Muscle of back (tissue), 3 donors: ENCODE measurements at regions not wholly inside any gene's neighbourhood (a gene's known extent, or its start where the extent isn't known, plus 50 kb on each side); places are given as distances from the start of the nearest gene placed in this dataset.

Experiments
- DNase-seq, 3 donors: peaks; one replicate each; pipeline versions ENCODE4 v3.0.0 to v3.0.0-alpha.2; 2013

DNA sequence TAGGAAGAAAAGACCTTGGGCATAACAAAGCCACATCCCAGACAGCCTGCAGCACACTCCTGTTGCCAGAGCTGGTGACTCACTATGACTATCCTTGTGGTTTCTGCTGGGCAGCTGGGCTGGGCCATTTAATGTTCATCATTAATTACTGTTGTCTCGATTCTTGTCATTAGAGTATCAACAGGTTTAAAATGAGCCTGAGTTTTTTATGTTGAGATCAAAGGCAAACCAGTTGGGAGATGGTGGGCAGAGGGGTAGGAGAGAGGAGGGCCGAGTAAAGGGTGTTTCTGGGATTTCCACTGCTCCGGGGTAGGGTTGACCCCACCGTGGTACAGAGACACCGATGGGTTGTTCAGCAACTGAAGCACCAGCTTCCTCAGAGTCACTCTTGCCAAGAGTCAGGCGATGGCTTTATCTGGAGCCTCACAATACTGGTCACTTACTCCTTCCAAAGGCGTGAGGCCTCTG, 128.7 kb upstream of the LYZL1 start:
- DNase-seq, result peak in 1 of 3 donors; percentile 61

DNA sequence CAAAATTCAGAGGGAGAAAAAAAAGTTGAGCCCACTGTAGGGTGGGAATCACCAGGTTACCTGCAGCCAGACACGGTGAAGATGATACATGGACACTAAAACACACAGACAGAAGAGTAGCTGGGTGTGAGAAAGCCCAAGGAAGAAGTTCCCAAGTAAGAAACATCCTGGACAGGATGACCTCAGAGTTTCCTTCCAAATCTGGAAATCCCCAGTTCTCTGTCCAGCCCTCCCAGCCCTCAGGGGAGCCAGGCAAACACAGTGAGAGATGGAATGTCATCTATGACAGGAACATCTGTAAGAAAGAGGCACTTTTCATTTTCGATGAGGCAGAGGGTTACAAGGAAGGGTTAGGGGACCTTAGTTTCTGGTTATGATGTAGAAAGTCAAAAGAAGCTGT, 125.1 kb upstream of the LYZL1 start:
- peak in 2 of 3 donors; percentile 9 to 11 for DNase-seq

DNA sequence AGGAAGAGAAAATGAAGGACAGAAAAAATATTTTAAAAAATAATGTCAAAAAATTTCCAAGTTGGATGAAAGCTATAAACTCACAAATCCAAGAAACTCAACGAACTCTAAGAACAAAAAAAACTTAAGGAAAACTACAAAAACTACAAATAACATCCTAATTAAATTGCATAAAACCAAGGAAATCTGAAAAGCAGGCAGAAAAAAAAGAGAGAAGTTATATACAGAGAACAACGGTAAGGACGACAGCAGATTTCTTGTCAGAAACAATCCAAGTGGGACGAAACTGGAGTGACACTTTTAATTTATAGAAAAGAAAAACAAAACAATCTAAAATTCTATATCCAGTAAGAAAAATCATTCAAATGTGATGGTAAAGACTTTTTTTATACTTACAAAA, 122.2 kb upstream of the LYZL1 start:
- no peak for DNase-seq

DNA sequence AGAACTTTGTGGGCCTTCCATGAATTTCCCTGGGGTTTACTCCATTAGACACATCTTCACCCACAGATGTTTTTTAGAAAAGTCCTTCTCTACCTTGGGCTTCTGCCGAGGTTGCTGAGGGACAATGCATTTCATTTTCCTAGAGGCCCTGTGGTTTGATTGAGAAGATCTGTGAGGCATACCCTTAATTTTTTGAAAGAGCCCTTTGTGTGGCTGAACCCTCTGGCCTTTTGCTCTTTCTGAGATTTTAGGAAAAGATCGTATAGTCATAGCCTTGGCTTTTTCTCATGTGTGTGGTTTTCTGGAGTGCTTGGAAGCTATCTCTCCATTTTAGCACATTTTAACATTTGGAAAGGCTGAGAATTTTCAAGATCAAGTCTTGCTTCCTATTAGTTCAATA, 119.8 kb upstream of the LYZL1 start:
- DNase-seq, result no peak

DNA sequence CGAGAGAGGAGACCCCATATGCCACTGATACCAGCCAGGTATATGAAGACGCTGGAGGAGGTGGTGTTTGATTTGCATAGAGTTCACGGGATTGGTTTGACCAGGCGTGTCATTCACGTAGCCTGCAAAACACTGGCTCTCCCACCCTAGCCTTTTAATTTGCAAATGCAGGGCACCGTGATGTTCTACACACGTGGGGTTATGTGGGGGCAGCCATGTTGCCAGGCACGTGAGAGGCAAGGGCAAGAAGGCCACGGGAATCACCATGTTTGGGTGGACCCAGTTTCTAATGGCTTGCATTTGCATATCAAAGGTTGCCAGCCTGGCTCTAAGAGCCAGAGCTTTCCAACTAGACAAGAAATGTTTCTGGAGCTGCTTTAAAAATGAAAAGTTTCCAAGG, 117.2 kb upstream of the LYZL1 start:
- no peak for DNase-seq

DNA sequence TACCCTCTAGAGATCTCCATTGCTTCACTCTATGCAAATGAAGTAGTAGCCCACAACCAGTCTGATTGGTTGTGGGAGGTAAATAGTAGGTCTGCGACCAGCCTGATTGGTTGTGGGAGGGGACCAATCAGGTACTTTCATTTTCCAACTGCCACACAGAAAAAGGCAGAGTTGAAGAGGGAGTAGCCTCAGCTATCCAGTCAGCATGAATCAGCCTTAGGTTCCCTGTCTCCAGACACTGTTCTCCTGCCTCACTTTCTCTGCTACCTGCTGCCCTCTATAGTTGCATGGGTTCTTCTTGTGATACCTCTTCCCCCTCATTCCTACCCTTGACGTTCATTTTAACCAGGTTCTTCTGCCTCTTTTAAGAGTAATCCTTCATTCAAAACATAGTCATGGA, 114.5 kb upstream of the LYZL1 start:
- no peak for DNase-seq

DNA sequence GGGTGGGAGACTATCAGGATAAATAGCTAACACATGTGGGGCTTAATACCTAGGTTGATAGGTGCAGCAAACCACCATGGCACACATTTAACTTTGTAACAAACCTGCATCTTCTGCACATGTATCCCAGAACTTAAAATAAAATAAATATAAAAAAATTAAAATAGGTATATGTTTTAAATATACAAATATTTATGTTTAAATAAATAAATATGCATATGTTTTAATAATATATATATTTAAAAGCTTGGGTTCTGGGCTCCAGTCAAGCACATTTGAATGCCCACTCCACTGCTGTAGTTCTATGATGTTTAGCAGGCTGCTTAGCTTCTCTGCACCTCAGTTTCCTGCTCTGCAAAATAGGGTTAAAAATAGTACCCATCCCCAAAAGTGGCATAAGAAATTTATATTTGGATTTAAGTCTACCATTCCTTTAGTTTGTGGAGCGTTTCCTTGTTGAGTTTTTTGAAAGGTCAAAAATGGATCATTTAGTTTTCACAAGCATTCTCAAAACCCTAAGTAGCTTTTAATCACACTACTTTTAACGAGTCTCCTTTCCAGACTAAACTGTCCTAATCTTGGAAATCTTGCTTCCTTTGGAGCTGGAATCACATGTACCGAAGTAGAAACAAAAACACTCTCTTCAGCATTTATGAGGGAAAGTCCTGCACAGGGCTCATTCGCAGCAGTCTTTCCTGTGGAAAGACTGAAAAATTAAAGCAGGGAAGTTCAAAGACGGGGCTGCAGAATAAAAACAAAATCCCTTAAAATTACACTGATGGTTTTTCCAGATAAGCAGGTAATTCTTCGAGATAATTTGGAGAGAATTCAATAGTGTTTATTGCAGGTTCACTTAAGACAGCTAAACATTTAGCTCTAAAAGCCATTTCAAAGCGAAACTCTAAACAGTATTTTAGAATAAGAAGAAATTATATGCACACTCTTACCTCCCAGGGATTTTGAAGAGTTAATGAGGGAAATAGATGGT, 111.7 kb upstream of the LYZL1 start:
- DNase-seq, result no peak

DNA sequence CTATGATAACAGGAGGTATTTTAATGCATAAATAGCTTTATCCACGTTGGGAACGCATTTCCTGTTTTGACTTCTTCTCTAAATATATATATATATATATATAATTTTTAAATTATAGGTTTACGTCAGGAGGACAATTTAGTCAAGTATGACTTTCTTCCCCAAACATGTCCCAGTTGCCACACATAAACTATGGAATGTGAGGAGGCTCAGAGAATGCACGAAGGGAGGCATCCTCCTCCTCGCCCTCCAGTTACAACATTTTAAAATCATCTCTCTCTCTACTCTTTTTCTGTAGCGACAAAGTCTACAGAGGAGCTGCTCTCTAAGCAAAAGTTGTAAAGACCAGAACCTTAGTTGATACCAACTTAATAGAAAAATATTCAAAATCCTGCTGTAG, 106.9 kb upstream of the LYZL1 start:
- no peak for DNase-seq

DNA sequence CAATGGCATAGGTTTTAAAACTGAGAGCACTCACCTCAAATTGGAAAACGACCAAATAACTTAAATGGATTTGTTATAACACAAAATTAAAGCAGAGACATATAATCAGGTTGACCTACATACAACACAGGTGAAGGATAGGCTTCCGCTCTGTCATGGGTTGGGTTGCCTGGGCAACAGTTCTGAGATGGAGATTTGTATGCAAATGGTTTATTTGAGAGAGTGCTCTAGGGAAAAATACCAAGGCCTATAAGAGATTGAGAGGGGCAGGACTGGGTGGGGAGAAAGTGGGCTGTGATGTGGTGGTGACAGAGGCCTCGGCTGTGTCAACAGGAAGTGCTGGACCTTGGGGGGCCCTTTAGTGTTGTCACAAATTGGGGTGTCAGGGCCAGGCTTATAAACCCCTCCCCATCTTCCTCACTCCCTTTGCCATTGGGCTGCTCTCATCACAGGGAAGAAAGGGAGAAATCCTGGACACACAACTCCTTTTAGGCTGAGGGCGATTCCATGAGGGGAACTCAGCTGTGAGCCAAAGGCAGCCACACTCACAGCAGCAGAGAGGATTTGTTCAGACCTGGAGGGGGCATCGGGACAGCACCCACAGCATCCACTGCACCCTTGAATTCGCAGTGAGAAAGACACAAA, 105.4 kb upstream of the LYZL1 start:
- DNase-seq, result no peak

DNA sequence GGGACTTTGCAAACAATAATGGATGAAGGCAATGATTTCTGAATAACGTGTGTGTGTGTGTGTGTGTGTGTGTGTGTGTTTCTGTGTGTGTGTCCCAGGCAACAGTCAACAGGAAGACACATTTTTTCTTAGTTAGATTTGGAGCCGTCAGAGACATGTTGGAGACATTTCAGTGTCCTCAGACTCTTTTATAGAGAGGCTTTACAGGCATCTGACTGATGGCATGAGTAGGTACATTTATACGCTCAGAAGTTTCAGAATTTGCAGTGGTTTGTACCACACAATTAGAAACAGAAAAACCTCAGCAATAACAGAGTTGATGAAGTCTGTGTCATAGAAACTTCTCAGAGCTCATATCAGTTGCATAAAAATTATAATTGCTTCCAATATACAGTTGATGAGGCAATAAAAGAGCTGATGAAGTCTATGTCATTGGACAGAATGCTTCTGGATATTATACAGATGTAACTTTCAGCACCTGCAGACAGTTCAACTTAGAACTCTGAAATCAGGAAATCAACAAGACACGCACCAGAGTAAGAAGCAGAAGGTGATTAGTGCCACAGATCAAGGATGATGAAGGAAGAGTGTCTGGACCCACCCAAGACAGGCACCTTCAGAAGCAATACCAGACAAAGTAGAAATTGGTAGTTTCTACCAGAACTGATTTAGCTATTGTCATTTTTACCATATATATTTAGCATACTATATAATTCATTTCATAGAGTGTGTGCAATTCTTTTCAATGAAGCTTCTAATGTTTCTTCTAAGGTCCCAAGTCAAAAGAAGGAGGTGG, 104.5 kb upstream of the LYZL1 start:
- no peak for DNase-seq

DNA sequence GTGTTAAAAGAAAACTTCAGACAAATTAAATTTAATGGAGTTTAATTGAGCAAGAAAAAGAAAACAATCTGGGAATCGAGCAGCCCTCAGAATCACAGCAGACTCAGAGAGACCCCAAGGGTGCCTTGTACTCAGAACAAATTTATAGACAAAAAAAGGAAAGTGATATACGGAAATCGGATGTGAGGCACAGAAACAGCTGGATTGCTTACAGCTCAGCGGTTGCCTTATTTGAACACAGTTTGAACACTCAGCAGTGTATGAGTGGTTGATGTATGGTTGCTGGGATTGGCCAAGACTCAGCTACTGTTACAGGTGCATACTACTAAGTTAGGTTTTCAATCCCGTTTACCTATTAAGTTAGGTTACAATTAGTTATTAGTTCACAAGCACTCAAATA, 103.8 kb upstream of the LYZL1 start:
- DNase-seq, result no peak

DNA sequence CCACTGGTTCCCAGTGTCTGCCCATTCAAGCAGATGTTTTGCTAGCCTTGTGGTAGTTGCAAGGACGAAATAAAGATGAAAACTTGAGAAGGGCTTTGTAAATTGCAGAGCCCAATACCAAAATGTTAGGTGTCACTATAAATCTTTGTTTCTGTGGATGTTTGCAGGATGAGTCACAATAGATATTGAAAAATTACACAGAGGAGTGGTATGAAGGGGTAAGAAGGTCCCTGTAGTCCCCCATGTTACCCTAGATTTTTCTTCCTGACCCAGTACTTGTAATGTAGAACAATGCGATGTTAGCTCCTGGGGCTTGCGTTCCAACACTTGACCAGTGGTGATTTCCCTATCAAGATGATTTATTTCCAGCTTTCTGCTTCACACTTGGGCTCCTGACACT, 102.6 kb upstream of the LYZL1 start:
- DNase-seq, result no peak

DNA sequence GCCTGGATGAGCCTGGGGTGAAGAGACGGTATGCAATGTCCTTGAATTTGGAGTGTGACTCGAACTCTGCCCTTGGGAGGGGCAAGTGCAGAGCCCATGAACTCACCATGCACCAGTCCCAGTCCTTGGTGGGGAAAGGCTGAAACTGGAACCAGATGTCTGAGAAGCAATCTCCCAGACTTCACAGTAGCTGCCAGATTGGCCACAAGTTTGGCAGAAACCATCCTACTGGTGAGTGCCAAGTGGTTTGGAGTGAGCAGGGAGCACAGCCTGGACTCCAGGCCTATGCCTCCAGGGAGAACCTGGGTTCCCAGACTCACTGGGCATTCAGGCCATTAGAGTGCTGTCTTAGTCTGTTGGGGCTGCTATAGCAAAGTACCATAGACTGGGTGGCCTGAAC, 99.6 kb upstream of the LYZL1 start:
- no peak for DNase-seq

DNA sequence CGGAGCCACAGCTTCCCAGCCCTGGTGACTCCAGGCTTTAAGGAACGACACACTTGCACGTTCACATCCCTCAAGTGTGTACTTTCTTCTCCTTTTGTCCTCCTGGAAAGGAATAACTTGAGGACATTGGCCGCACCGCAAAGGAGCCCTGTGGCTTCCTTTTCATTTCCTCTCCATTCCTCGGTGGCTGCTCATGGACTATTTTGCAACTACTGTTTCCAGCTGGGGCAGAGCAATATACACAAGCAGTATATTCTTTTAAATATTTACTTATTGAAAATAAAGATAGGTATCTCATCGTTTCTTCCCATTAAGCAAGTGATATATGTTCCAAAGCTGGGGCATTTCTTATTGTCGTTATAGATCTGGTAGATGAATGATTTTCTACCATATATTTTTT, 97.2 kb upstream of the LYZL1 start:
- no peak for DNase-seq

DNA sequence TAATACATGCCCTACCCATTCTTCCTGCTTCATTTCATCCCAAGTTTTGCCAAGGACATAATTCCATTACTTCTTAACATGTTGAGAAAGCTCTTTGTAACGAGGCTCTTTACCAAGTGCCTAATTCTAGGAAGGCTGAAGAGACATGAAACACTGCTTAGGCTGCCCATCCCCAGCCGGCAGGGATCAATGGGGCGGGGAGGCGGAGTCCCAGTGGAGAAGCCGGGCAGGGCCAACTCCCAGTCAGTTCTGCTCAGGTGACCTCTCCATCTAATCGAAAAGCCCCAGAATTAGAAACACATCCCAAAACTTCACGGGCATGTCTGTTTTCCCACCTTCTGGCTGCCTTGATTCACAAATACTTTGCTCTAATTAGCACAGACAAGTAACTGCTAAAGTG, 89.5 kb upstream of the LYZL1 start:
- DNase-seq, result no peak

DNA sequence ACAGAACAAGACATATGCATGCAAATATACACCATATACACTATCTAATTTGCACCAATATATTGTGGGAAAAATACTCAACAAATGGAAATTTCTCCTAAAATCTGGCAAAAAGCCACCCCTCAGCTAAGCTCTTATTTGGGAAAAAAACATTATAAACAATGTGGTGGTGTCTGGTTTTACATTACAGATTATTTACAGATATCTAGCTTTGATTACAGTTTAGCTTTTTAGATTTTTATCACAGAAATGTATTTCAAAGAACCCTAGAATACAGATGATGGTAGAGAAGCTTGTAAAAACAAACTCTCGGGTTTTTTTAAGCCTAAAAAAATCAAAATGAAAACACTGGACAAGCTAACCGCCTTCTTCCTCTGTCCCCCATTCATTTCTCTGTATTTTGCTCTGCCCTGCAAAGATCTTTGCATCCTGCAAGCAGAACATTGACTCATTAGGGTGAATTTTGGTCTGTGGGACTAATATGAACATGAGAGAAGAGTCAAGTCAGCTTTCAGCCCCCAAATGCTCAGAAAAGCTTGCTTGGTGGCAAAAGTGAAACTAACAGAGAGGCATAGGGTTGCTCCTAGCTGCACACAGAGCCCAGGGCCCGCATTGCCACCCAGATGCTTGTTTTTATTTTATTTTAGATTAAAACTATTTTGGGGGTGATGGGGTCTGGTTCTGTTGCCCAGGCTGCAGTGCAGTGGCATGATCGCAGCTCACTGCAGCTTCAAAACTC, 88.8 kb upstream of the LYZL1 start:
- no peak for DNase-seq

DNA sequence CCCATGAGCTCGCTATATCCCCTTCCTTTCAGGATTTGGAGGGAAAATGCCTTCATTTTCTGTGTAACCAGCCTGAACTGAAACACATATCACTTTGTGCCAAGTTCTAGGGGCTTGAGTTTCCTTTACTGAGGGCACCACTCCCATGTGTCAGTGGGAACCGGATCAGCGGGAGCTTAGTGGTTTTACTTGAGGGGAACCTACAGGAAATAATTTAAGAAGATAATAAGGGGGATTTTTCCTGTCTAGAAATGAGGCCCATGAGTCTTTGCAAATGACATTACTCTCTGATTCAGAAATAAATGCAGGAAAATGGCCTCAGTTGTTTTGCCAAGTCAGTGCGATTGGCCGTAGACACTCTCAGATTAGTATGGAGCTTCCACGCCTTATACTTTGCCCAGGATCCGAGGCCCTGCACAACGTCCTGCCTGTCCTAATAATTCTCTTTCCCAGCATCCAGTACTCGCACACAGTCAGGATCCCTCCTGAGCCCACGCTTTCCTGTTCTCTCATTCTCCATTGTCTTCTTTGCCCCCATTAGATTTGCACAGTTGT, 86.4 kb upstream of the LYZL1 start:
- DNase-seq, result no peak

DNA sequence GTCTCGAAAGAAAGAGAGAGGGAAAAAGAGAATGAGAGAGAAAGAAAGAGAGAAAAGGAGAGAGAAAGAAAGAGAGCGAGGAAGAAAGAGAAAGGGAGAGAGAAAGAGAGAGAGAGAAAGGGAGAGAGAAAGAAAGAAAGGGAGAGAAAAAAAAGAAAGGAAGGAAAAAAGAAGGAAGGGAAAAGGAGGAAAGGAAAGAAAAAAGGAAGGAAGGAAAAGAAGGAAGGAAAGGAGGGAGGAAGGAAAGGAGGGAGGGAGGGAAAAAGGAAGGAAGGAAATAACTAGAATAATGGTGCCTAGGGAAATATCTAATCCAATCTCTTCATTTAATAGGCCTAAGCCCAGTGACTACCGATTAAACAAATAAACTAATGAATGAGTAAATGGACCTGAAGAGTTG, 85.4 kb upstream of the LYZL1 start:
- no peak for DNase-seq

DNA sequence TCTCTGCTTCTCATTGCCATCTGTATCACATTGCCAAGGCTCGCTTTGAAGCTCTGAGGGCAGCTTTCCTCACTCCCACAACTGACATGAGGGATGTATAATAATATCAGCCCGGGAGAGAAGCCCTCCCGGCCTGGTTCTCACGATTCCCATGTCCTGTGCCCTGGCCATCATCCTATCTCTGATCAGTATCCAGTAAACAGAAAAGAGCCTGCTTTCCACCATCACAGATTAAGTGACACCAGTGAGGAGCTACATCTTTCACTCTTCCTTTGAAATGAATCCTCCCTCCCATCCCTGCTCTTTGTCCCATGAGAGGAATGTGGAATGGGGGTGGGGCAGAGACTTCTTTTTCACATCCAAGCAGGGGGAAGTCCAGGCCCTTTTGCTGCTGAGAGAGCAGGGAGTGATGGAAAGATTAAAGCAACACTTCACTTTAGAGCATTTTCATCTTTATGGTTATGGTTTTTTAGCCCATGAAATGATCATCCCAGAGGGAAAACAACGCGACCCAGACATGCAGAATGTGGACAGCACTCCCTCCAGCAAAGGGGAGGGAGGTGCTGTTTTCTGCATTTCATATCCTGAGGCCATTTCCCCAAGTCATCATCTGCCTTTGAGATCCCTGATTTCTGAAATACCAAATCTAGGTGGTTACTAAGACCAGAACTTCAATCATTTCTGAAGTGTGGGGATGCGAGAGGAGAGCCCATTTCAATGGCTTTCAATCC, 84.6 kb upstream of the LYZL1 start:
- peak in 1 of 3 donors; percentile 17 for DNase-seq

DNA sequence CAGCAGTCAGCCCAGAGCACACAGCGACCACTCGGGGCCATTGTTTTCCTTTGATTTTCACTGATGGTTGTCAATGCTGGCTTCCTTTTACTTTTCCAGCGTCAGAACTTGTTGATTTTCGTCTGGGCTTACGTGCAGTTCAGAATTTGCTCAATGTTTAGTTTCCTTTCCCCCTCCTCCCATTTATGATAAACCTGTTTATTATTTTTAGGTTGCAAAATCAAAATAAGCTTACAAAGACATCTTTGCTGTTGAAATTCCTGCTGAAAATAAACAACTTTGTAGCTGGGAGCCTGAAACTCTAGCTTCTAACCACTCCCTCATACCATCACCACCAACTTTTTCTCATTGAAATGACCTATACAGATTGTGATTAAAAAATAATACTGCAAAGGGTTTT, 83.1 kb upstream of the LYZL1 start:
- no peak for DNase-seq

DNA sequence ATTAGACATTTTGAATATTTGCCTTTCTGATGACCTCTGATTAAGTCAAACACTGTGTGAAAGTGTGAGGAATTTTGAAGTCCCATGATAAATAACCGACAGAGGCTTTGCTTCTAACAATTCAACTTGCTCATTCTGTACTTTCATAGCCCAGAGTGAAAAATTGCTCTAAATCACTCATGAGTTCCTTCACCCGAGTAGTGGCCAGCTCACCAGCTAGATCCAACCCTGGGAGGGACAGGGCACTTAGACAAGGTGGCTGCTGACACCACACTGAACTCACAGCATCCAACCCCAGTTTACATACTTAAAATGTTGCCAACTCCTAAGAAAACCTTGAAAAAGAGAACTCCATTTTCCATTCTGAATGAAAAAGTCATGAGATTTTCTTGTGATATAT, 80.0 kb upstream of the LYZL1 start:
- no peak for DNase-seq
